ENCODE measurements at regions not wholly inside any gene's neighbourhood (a gene's known extent, or its start where the extent isn't known, plus 50 kb on each side); places are given as distances from the start of the nearest gene placed in this dataset.

- no peak overlapping the region for H3K4me3 ChIP-seq (ENCODE audit: low read depth, low read length)
- no peak for TF ChIP-seq CTCF (IDR thresholded peaks at IDR 0.05; ENCODE audit: low read depth, low read length, missing control alignments)
- DNase-seq (ENCODE audit: low read depth), result no peak
Observed at GRCh38 chr14:34171431-34172172, 220.7 kb upstream of the EGLN3 start.

- no peak for DNase-seq (ENCODE audit: low read depth)
- no peak overlapping the region for H3K4me3 ChIP-seq (ENCODE audit: low read depth, low read length)
- no peak for TF ChIP-seq CTCF (IDR thresholded peaks at IDR 0.05; ENCODE audit: low read depth, low read length, missing control alignments)
Observed at GRCh38 chr14:34170882-34171281, 220.0 kb upstream of the EGLN3 start.

GRCh38 chr14:34169561-34169960 is 218.7 kb upstream of the EGLN3 start:
- no peak for DNase-seq (ENCODE audit: low read depth)
- H3K4me3 ChIP-seq (ENCODE audit: low read depth, low read length), result no peak overlapping the region
- no peak for TF ChIP-seq CTCF (IDR thresholded peaks at IDR 0.05; ENCODE audit: low read depth, low read length, missing control alignments)

GRCh38 chr14:34168656-34169055 is 217.8 kb upstream of the EGLN3 start:
- no peak overlapping the region for H3K4me3 ChIP-seq (ENCODE audit: low read depth, low read length)
- no peak for TF ChIP-seq CTCF (IDR thresholded peaks at IDR 0.05; ENCODE audit: low read depth, low read length, missing control alignments)
- no peak for DNase-seq (ENCODE audit: low read depth)

- no peak for TF ChIP-seq CTCF (IDR thresholded peaks at IDR 0.05; ENCODE audit: low read depth, low read length, missing control alignments)
- DNase-seq (ENCODE audit: low read depth), result no peak
Observed at GRCh38 chr14:34165847-34166350, 215.0 kb upstream of the EGLN3 start.

GRCh38 chr14:34164162-34164864 is 213.4 kb upstream of the EGLN3 start:
- no peak for TF ChIP-seq CTCF (IDR thresholded peaks at IDR 0.05; ENCODE audit: low read depth, low read length, missing control alignments)
- no peak for DNase-seq (ENCODE audit: low read depth)

More at GRCh38 chr14:34165847-34166350, 215.0 kb upstream of the EGLN3 start:
- no peak overlapping the region for H3K4me3 ChIP-seq (ENCODE audit: low read depth, low read length)

More at GRCh38 chr14:34164162-34164864, 213.4 kb upstream of the EGLN3 start:
- no peak overlapping the region for H3K4me3 ChIP-seq (ENCODE audit: low read depth, low read length)

All from GM12864 (cell line).